Astrocyte of the cerebellum (primary cell): ENCODE measurements at regions not wholly inside any gene's neighbourhood (a gene's known extent, or its start where the extent isn't known, plus 50 kb on each side); places are given as distances from the start of the nearest gene placed in this dataset.

ENCODE experiments used
- DNase-seq: peaks from one replicate; pipeline ENCODE4 v3.0.0-alpha.2; 2011; ENCODE audit warnings: low read depth
- H3K4me3 ChIP-seq: 2 replicates; pipeline ENCODE4 v1.5.1; 2011; ENCODE audit warnings: mild to moderate bottlenecking, low read depth, low read length, moderate library complexity
- in situ Hi-C: cut with HindIII; loops from 2 replicates; pipeline ENCODE4 v1.10.0; 2017; ENCODE audit warnings: low sequenced_read_pairs
- TF ChIP-seq, protein P1 (sequence below): IDR thresholded peaks from 2 replicates; pipeline ENCODE4 v1.5.1; 2012; ENCODE audit warnings: low read length, low read depth, moderate library complexity, mild to moderate bottlenecking; ENCODE audit errors: missing control alignments

DNA sequence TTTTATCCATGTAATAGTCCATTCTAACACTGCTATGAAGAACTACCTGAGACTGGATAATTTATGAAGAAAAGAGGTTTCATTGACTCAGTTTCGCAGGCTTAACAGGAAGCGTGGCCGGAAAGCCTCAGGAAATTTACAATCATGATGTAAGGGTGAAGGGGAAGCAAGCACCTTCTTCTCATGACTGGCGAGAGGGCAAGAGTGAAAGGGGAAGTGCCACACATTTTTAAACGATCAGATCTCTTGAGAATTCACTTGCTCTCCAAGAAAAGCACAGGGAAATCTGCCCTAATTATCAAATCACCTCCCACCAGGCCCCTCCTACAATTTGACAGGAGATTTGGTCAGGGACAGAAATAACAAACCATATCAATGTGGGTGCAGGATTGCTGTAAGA lies 859.7 kb downstream of the EPHA7 start:
- in situ Hi-C loops: no loop called here
- H3K4me3 ChIP-seq: no peak overlapping the region
- TF ChIP-seq, protein P1, sequence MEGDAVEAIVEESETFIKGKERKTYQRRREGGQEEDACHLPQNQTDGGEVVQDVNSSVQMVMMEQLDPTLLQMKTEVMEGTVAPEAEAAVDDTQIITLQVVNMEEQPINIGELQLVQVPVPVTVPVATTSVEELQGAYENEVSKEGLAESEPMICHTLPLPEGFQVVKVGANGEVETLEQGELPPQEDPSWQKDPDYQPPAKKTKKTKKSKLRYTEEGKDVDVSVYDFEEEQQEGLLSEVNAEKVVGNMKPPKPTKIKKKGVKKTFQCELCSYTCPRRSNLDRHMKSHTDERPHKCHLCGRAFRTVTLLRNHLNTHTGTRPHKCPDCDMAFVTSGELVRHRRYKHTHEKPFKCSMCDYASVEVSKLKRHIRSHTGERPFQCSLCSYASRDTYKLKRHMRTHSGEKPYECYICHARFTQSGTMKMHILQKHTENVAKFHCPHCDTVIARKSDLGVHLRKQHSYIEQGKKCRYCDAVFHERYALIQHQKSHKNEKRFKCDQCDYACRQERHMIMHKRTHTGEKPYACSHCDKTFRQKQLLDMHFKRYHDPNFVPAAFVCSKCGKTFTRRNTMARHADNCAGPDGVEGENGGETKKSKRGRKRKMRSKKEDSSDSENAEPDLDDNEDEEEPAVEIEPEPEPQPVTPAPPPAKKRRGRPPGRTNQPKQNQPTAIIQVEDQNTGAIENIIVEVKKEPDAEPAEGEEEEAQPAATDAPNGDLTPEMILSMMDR: no peak
- DNase-seq: no peak

GRCh38 chr6:92559003-92559402 lies 860.4 kb downstream of the EPHA7 start:
- no peak overlapping the region for H3K4me3 ChIP-seq
- TF ChIP-seq, protein P1: no peak
- DNase-seq: peak; percentile 8
- in situ Hi-C loops: no loop called here

DNA sequence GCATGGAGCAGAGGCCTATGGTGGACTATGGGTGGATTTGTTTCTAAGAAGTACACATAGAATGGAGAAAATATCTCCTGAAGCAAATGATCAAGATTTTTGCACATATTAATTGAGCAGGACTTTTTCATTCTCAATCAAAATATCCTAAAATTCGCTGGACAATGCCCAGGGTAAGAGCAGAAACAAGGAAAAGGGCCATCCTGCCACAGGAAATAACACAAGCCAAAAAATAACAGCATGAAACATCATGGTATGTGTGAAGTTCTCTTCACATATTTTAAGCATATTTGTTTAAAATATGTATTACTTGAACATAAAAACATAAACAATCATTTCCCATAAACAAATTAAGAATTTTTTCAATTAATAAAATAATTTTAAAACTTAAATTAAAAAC lies 868.9 kb downstream of the EPHA7 start:
- no peak overlapping the region for H3K4me3 ChIP-seq
- in situ Hi-C loops: no loop called here
- no peak for DNase-seq
- TF ChIP-seq, protein P1: no peak

DNA sequence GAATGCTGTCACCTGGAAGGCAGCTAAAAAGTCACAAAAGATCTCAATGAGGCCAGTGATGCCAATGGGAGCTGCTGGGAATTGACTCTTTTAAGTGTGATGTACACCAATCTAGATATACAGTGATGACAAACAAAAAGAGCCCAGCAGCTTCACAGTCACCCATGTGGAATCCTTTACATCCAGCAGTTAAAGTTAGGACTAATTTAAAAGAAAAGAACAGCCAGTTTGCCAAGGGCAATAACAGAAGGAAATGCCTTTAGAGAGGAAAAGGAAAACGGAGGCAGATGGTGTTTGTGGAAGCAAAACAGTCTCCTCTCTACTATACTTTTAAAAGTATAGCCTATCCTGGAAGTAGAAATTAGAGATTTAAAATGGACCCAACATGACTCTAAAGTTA lies 873.5 kb downstream of the EPHA7 start:
- TF ChIP-seq, protein P1: no peak
- DNase-seq: no peak
- in situ Hi-C loops: no loop called here
- H3K4me3 ChIP-seq: no peak overlapping the region

DNA sequence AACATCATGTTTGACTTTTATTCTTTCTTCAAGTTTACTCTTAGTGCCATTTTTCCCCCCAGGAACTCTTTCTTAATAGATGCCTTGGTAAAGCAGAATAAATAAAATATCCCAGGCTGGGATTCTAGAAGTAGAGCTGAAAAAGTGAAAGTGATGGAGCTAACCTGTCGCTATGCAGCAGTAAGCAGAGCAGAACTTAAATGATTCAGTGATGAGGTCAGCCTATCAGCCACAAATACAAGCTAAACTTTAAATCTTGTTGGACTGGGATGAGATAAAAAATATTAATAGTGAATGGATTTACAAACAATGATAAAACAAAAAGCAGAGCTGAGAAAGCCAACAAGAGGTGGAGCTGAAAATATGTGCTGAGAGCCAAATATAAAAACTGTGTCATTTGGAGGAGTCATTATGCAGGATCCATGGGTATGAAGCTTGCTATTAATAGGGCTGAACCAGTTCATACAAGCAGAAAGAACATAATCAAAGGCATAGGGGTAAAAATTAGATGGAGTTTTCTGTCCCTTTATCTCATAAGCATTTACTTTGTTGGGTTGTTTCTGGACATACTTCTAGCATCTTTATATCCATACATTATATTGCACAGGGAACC lies 877.8 kb downstream of the EPHA7 start:
- in situ Hi-C loops: no loop called here
- no peak overlapping the region for H3K4me3 ChIP-seq
- TF ChIP-seq, protein P1: no peak
- no peak for DNase-seq

DNA sequence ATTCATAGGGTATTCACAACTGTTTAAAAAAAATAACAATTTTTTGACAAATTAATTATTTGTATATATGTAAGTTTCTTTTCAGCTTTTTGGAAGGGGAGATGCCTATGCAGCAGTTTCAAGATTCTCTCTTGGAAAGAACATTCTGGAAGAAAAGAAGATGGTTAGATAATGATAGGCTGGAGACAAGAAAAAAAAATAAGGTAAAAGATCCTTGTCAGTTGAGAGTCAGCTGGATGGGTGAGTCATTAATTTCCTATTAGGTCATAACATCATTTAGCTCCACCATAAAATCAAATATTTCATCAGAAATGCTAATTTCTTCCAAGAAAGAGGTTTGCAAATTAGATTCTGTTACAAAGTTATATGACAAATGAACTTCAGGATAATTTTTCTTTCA lies 880.4 kb downstream of the EPHA7 start:
- in situ Hi-C loops: no loop called here
- TF ChIP-seq, protein P1: no peak
- H3K4me3 ChIP-seq: no peak overlapping the region
- DNase-seq: no peak

DNA sequence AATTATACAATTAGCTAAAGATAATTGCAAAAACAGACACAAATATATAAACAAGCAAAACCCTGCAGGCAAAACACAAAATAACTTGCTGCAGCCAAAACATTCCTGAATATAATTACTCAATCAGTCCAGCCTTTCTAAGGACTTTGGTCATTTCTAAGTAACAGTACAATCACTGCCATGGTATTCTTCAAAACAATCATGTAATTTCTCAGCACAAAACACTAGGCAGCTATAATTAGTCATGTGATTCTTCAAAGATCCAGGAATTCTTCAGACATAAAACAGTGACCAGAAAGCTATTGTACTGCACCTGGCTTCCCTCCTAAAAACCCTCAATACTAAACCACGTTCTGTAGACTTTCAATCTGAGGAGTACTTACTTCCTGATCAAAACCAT lies 881.1 kb downstream of the EPHA7 start:
- DNase-seq: peak; percentile 71
- in situ Hi-C loops: no loop called here
- no peak overlapping the region for H3K4me3 ChIP-seq
- TF ChIP-seq, protein P1: no peak
